ENCODE measurements at regions not wholly inside any gene's neighbourhood (a gene's known extent, or its start where the extent isn't known, plus 50 kb on each side); places are given as distances from the start of the nearest gene placed in this dataset.

DNA sequence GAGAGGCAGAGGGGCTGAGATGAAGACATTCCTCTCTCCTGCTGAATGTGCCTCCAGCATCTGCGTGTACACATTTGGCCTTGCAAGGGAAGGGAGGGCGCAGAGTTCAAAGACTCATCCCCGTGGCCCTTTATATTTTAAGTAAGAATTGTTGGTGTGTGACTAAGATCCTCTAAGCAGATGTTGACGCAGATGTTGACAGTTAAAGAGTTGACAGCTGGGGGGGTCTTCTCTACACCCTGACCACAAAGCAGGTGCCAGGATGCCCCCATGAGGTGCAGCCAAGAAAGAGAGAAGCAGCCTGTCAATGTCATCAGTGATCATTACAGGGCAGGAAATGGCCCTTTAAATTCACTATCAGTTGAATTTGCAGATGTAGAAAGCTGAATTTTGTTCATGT is 262.9 kb downstream of the IRX1 start:
- TF ChIP-seq, protein P1, sequence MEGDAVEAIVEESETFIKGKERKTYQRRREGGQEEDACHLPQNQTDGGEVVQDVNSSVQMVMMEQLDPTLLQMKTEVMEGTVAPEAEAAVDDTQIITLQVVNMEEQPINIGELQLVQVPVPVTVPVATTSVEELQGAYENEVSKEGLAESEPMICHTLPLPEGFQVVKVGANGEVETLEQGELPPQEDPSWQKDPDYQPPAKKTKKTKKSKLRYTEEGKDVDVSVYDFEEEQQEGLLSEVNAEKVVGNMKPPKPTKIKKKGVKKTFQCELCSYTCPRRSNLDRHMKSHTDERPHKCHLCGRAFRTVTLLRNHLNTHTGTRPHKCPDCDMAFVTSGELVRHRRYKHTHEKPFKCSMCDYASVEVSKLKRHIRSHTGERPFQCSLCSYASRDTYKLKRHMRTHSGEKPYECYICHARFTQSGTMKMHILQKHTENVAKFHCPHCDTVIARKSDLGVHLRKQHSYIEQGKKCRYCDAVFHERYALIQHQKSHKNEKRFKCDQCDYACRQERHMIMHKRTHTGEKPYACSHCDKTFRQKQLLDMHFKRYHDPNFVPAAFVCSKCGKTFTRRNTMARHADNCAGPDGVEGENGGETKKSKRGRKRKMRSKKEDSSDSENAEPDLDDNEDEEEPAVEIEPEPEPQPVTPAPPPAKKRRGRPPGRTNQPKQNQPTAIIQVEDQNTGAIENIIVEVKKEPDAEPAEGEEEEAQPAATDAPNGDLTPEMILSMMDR (IDR thresholded peaks at IDR 0.05; ENCODE audit: insufficient read depth, low read depth, low read length): no peak
- TF ChIP-seq EZH2 (IDR thresholded peaks at IDR 0.05; ENCODE audit: insufficient read depth, low read length): no peak
